HFFc6 (cell line): ENCODE measurements at regions not wholly inside any gene's neighbourhood (a gene's known extent, or its start where the extent isn't known, plus 50 kb on each side); places are given as distances from the start of the nearest gene placed in this dataset.

ENCODE experiments used
- DNase-seq: peaks from one replicate; pipeline ENCODE4 v3.0.0-alpha.2; 2018
- H3K27ac Mint-ChIP-seq: 2 replicates; pipeline ENCODE4 v1.8.0; 2020; ENCODE audit warnings: mild to moderate bottlenecking, mixed read lengths
- H3K27me3 Mint-ChIP-seq: 2 replicates; pipeline ENCODE4 v1.8.0; 2021; ENCODE audit warnings: mild to moderate bottlenecking, moderate library complexity, mixed read lengths; ENCODE audit not compliant: insufficient read depth
- H3K36me3 Mint-ChIP-seq: 2 replicates; pipeline ENCODE4 v1.8.0; 2021; ENCODE audit warnings: low read depth, mixed read lengths
- H3K4me1 Mint-ChIP-seq: 2 replicates; pipeline ENCODE4 v1.8.0; 2020; ENCODE audit warnings: low read depth, mixed read lengths
- H3K4me3 Mint-ChIP-seq: 2 replicates; pipeline ENCODE4 v1.8.0; 2020; ENCODE audit warnings: mild to moderate bottlenecking, moderate library complexity, mixed read lengths
- H3K9me3 Mint-ChIP-seq: 2 replicates; pipeline ENCODE4 v1.8.0; 2020; ENCODE audit warnings: mild to moderate bottlenecking, mixed read lengths
- TF ChIP-seq, protein P1 (sequence below): fragments of 200-600 bp; sonication (generic); IDR thresholded peaks from 2 replicates; pipeline ENCODE4 v1.5.0; 2021; ENCODE audit warnings: antibody characterized with exemption, mild to moderate bottlenecking

GRCh38 chr13:21813844-21814243 lies 143.0 kb downstream of the FGF9 start:
- Mint-ChIP-seq H3K36me3 (peaks cover 6% of the 10 kb centered on the region; the same call in 1 of the 2 replicates), H3K4me1 (no peaks in the 10 kb centered on the region), H3K27ac (no peak overlapping the region), H3K9me3 (peaks cover 68% of the 10 kb centered on the region), H3K4me3 (no peak overlapping the region), H3K27me3 (no peaks in the 10 kb centered on the region; the same call in 1 of the 2 replicates)
- TF ChIP-seq, protein P1, sequence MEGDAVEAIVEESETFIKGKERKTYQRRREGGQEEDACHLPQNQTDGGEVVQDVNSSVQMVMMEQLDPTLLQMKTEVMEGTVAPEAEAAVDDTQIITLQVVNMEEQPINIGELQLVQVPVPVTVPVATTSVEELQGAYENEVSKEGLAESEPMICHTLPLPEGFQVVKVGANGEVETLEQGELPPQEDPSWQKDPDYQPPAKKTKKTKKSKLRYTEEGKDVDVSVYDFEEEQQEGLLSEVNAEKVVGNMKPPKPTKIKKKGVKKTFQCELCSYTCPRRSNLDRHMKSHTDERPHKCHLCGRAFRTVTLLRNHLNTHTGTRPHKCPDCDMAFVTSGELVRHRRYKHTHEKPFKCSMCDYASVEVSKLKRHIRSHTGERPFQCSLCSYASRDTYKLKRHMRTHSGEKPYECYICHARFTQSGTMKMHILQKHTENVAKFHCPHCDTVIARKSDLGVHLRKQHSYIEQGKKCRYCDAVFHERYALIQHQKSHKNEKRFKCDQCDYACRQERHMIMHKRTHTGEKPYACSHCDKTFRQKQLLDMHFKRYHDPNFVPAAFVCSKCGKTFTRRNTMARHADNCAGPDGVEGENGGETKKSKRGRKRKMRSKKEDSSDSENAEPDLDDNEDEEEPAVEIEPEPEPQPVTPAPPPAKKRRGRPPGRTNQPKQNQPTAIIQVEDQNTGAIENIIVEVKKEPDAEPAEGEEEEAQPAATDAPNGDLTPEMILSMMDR, result no peak
- DNase-seq, result no peak

GRCh38 chr13:21814604-21815003 lies 143.7 kb downstream of the FGF9 start:
- no peaks in the 10 kb centered on the region for H3K4me1 Mint-ChIP-seq

DNA sequence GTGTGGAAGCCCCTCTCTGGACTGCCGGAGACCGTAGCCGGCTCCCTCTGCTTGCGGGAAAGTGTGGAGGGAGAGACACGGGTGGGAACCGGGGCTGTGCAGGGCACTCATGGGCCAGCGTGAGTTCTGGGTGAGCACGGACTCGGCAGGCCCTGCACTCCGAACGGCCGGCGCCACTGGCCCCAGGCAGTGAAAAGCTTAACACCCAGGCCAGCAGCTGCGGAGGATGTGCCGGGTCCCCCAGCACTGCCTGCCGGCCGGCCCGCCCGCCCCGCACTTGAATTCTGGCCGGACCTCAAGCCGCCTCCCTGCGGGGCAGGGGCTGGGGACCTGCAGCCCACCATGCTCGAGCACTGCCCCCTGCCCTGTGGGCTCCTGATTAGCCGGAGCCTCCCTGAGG lies 147.0 kb downstream of the FGF9 start:
- TF ChIP-seq, protein P1, result no peak
- no peaks in the 10 kb centered on the region; the same call in 1 of the 2 replicates for H3K27me3 Mint-ChIP-seq
- H3K4me1 Mint-ChIP-seq, result no peaks in the 10 kb centered on the region
- no peak for DNase-seq
- no peak overlapping the region for H3K4me3 Mint-ChIP-seq
- H3K27ac Mint-ChIP-seq, result no peak overlapping the region
- peaks cover 6% of the 10 kb centered on the region; the same call in 1 of the 2 replicates for H3K36me3 Mint-ChIP-seq
- peaks cover 55% of the 10 kb centered on the region for H3K9me3 Mint-ChIP-seq

More at GRCh38 chr13:21814604-21815003, 143.7 kb downstream of the FGF9 start:
- TF ChIP-seq, protein P1, result no peak
- Mint-ChIP-seq H3K27ac (no peak overlapping the region), H3K9me3 (peaks cover 74% of the 10 kb centered on the region), H3K36me3 (peaks cover 6% of the 10 kb centered on the region; the same call in 1 of the 2 replicates), H3K4me3 (no peak overlapping the region), H3K27me3 (no peaks in the 10 kb centered on the region; the same call in 1 of the 2 replicates)
- DNase-seq, result no peak

GRCh38 chr13:21822029-21822428 lies 151.2 kb downstream of the FGF9 start:
- TF ChIP-seq, protein P1, result no peak

DNA sequence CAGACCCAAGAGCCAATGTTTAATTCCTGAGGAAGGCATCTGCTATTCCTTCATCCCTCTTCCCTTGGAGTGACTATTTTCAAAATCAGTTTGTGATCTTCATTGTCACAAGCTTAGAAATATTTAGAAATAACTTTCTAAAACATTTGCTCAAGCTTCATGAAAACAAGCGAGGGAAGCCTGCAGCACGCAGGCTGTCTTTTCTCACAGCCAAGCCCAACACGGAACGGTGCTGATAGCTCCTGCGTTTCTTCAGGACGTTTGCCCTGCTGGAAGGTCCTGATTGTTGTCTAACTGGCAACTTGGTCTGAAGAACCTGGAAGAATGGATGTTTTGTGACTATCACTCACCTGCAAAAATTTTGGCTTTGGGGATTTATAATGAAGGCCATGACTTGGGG lies 152.5 kb downstream of the FGF9 start:
- Mint-ChIP-seq H3K4me1 (no peaks in the 10 kb centered on the region), H3K36me3 (no peaks in the 10 kb centered on the region), H3K27me3 (peaks cover 2% of the 10 kb centered on the region), H3K9me3 (peaks cover 44% of the 10 kb centered on the region), H3K27ac (no peak overlapping the region), H3K4me3 (no peak overlapping the region)
- TF ChIP-seq, protein P1, result no peak
- no peak for DNase-seq

More at GRCh38 chr13:21822029-21822428, 151.2 kb downstream of the FGF9 start:
- Mint-ChIP-seq H3K27me3 (peaks cover 2% of the 10 kb centered on the region), H3K27ac (no peak overlapping the region), H3K4me1 (no peaks in the 10 kb centered on the region), H3K36me3 (no peaks in the 10 kb centered on the region), H3K4me3 (no peak overlapping the region), H3K9me3 (peaks cover 47% of the 10 kb centered on the region)
- no peak for DNase-seq

GRCh38 chr13:21823949-21824348 lies 153.1 kb downstream of the FGF9 start:
- Mint-ChIP-seq H3K4me1 (no peaks in the 10 kb centered on the region), H3K9me3 (peaks cover 39% of the 10 kb centered on the region), H3K4me3 (no peak overlapping the region), H3K27me3 (peaks cover 2% of the 10 kb centered on the region; the same call in 1 of the 2 replicates), H3K36me3 (no peaks in the 10 kb centered on the region), H3K27ac (no peak overlapping the region)
- TF ChIP-seq, protein P1, result no peak
- DNase-seq, result no peak
